HCT116 (cell line): ENCODE measurements at regions not wholly inside any gene's neighbourhood (a gene's known extent, or its start where the extent isn't known, plus 50 kb on each side); places are given as distances from the start of the nearest gene placed in this dataset.

Source experiments
- ATAC-seq: fragments of 200-7000 bp; cut with Tn5 transposase; 2 replicates; pipeline ENCODE4 v1.9.1; 2020; ENCODE audit warnings: mild to moderate bottlenecking, moderate library complexity
- BruUV-seq: library from RNA; stranded (reverse); fragments of 400-500 nt; replicated peaks from 2 replicates; lab custom pipeline; 2021; lab: Mats Ljungman, UMichigan
- CTCF ChIA-PET: fragments of 300-600 bp; sonication (Branson Sonifier 250); formaldehyde crosslinking; loops from one replicate; lab custom pipeline; 2021; ENCODE audit warnings: antibody characterized with exemption; lab: Charles Lee
- POLR2A ChIA-PET: fragments of 300-600, 350-600 bp; sonication (Branson Sonifier 250); formaldehyde crosslinking; loops from one replicate; lab custom pipeline; 2021; ENCODE audit warnings: antibody characterized with exemption; lab: Charles Lee
- RAD21 ChIA-PET, 2 experiments: fragments of 300-600 bp; sonication (Branson Sonifier 250); formaldehyde crosslinking; loops; one replicate each; lab custom pipeline; 2023; ENCODE audit warnings: low total read pairs in 2 of 2; ENCODE audit not compliant: uncharacterized antibody in 2 of 2, unreplicated experiment in 2 of 2, low non-redundant PET in 1 of 2; lab: Charles Lee
- DNase-seq: peaks from one replicate; pipeline ENCODE4 v3.0.0-alpha.2; 2010; ENCODE audit warnings: low read depth, low spot score
- H2AFZ ChIP-seq: fragments of 200-600 bp; shearing (Covaris generic), sonication (generic); 2 replicates; pipeline ENCODE4 v1.6.1; 2017; ENCODE audit warnings: low read depth, mixed run types, mixed read lengths, antibody characterized with exemption, low read length; ENCODE audit not compliant: poor library complexity, severe bottlenecking
- H3K27ac ChIP-seq: 2 replicates; pipeline ENCODE4 v1.5.1; 2012; ENCODE audit warnings: low read depth, low read length
- H3K27me3 ChIP-seq: fragments of 200-600 bp; sonication (generic); 2 replicates; pipeline ENCODE4 v1.6.1; 2016; ENCODE audit warnings: mixed run types, low read length, mixed read lengths; ENCODE audit not compliant: insufficient read depth
- H3K36me3 ChIP-seq, 2 experiments: fragments of 200-500 bp in 1 of 2; fragments of 200-600 bp in 1 of 2; sonication (Bioruptor generic) in 1 of 2; sonication (generic) in 1 of 2; 2 replicates each; pipeline versions ENCODE4 v1.5.1 to v1.6.1; 2014 to 2016; ENCODE audit warnings: low read length in 2 of 2, inconsistent platforms in 1 of 2, mixed read lengths in 1 of 2, mixed run types in 1 of 2; ENCODE audit not compliant: insufficient read depth in 2 of 2, control insufficient read depth in 1 of 2
- H3K4me1 ChIP-seq, 2 experiments: fragments of 200-600 bp in 1 of 2; sonication (generic) in 1 of 2; 2 replicates each; pipeline versions ENCODE4 v1.5.1 to v1.6.1; 2012 to 2017; ENCODE audit warnings: low read length in 2 of 2, inconsistent platforms in 1 of 2, mild to moderate bottlenecking in 1 of 2, mixed read lengths in 1 of 2, mixed run types in 1 of 2, moderate library complexity in 1 of 2; ENCODE audit not compliant: insufficient read depth in 2 of 2, control insufficient read depth in 1 of 2
- H3K4me2 ChIP-seq: fragments of 200-600 bp; sonication (generic); 2 replicates; pipeline ENCODE4 v1.6.1; 2017; ENCODE audit warnings: mixed run types, low read length, mixed read lengths
- H3K4me3 ChIP-seq, 2 experiments: fragments of 200-600 bp in 1 of 2; sonication (generic) in 1 of 2; replicated peaks in 1 of 2; 2 replicates each; pipeline ENCODE4 v1.5.1; 2011 to 2016; ENCODE audit warnings: low read length in 2 of 2, control low read depth in 1 of 2, low read depth in 1 of 2, mild to moderate bottlenecking in 1 of 2, mixed read lengths in 1 of 2, mixed run types in 1 of 2
- H3K79me2 ChIP-seq: fragments of 200-600 bp; sonication (generic); 2 replicates; pipeline ENCODE4 v1.6.1; 2017; ENCODE audit warnings: mild to moderate bottlenecking, mixed run types, low read length, moderate library complexity, mixed read lengths; ENCODE audit not compliant: insufficient read depth
- H3K9ac ChIP-seq: fragments of 200-600 bp; sonication (generic); 2 replicates; pipeline ENCODE4 v1.6.1; 2016; ENCODE audit warnings: low read length, mixed read lengths
- H3K9me2 ChIP-seq: fragments of 200-600 bp; sonication (generic), shearing (Covaris generic); 2 replicates; pipeline ENCODE4 v1.6.1; 2017; ENCODE audit warnings: mixed run types, mild to moderate bottlenecking, moderate library complexity; ENCODE audit not compliant: insufficient read depth
- H3K9me3 ChIP-seq, 2 experiments: fragments of 200-500 bp in 1 of 2; fragments of 200-600 bp in 1 of 2; sonication (Bioruptor generic) in 1 of 2; sonication (generic) in 1 of 2; 2 replicates each; pipeline ENCODE4 v1.6.1; 2014 to 2017; ENCODE audit warnings: low read length in 2 of 2, mixed read lengths in 2 of 2, inconsistent platforms in 1 of 2, low read depth in 1 of 2, mild to moderate bottlenecking in 1 of 2, mixed run types in 1 of 2, moderate library complexity in 1 of 2; ENCODE audit not compliant: control insufficient read depth in 1 of 2, insufficient read depth in 1 of 2
- H4K20me1 ChIP-seq: fragments of 200-600 bp; sonication (generic), shearing (Covaris generic); 2 replicates; pipeline ENCODE4 v1.6.1; 2017; ENCODE audit warnings: mixed run types, mild to moderate bottlenecking, moderate library complexity; ENCODE audit not compliant: insufficient read depth
- EGR1 ChIP-seq: IDR thresholded peaks from 2 replicates; pipeline ENCODE4 v1.6.1; 2012; ENCODE audit warnings: low read depth
- ELF1 ChIP-seq: IDR thresholded peaks from 2 replicates; pipeline ENCODE4 v1.6.1; 2012; ENCODE audit warnings: low read depth, borderline replicate concordance
- POLR2AphosphoS5 ChIP-seq: IDR thresholded peaks from 2 replicates; pipeline ENCODE4 v1.6.1; 2011; ENCODE audit warnings: mild to moderate bottlenecking, low read depth, low read length, moderate library complexity
- RAD21 ChIP-seq: IDR thresholded peaks from 2 replicates; pipeline ENCODE4 v1.6.1; 2012; ENCODE audit warnings: low read depth, mild to moderate bottlenecking
- SIN3A ChIP-seq: IDR thresholded peaks from 2 replicates; pipeline ENCODE4 v1.6.1; 2012; ENCODE audit warnings: low read depth
- SP1 ChIP-seq: IDR thresholded peaks from 2 replicates; pipeline ENCODE4 v1.6.1; 2012; ENCODE audit warnings: low read depth
- SRF ChIP-seq: IDR thresholded peaks from 2 replicates; pipeline ENCODE4 v1.6.1; 2012; ENCODE audit warnings: low read depth
- ZNF274 ChIP-seq: fragments of 200-500 bp; sonication (Bioruptor generic); IDR thresholded peaks from 2 replicates; pipeline ENCODE4 v1.6.1; 2014; ENCODE audit warnings: mild to moderate bottlenecking, low read depth, low read length, inconsistent platforms
- intact Hi-C: fragments of 100-400 bp; cut with micrococcal nuclease; formaldehyde crosslinking; loops from 2 replicates; pipeline ENCODE4 v1.10.0; 2022
- TF ChIP-seq, protein P1 (sequence below): IDR thresholded peaks from 2 replicates; pipeline ENCODE4 v1.6.1; 2012; ENCODE audit warnings: low read depth
- TF ChIP-seq, protein P2 (sequence below): IDR thresholded peaks from 2 replicates; pipeline ENCODE4 v1.6.1; 2011; ENCODE audit warnings: mild to moderate bottlenecking, low read length, moderate library complexity; ENCODE audit not compliant: insufficient replicate concordance; ENCODE audit errors: extremely low read depth

DNA sequence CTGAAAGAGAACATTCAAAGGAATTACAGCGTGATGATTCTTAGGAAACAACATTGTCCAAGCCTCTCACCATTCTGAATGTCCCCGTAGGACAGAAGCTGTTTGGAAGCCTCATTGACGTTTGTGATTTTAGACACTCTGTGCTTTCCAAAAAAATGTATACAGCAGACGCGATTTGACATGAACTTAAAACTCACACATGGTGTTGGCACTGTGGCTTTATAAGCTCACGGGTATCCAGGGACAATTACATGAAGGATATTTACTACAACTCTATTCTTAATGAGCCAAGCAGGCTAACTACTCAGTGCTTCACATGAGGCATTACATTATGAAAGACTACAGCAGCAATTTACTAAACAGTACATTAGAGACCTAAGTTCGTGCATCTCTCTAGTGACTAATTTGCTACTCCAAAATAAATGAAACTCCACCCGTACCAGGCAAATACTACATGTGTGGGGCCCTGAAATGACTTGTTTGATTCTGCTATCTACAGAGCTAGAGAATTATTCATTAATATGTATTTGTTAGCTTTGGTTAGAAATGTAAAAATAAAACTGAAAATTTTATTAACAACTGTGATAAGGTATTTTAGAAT, 620.7 kb downstream of the SPRY1 start:
- Histone ChIP-seq H3K27ac (no peak overlapping the region), H3K27me3 (no peaks in the 10 kb centered on the region), H2AFZ (no peak overlapping the region), H3K9me2 (no peaks in the 10 kb centered on the region), H3K4me3 (no peak overlapping the region), H3K36me3 (no peaks in the 10 kb centered on the region), H4K20me1 (no peaks in the 10 kb centered on the region), H3K9me3 (no peaks in the 10 kb centered on the region), H3K79me2 (no peaks in the 10 kb centered on the region), H3K9ac (no peak overlapping the region), H3K4me2 (no peak overlapping the region)
- ChIA-PET CTCF (no interaction called here), RAD21 (no interaction called here), POLR2A (no interaction called here)
- no peak for DNase-seq
- intact Hi-C loops = no loop called here
- ATAC-seq = no peak
- BruUV-seq = no TSS peak
- TF ChIP-seq EGR1 = no peak
- TF ChIP-seq, all 23 proteins: peak for 0
- no peaks in the 10 kb centered on the region for H3K4me1 ChIP-seq

DNA sequence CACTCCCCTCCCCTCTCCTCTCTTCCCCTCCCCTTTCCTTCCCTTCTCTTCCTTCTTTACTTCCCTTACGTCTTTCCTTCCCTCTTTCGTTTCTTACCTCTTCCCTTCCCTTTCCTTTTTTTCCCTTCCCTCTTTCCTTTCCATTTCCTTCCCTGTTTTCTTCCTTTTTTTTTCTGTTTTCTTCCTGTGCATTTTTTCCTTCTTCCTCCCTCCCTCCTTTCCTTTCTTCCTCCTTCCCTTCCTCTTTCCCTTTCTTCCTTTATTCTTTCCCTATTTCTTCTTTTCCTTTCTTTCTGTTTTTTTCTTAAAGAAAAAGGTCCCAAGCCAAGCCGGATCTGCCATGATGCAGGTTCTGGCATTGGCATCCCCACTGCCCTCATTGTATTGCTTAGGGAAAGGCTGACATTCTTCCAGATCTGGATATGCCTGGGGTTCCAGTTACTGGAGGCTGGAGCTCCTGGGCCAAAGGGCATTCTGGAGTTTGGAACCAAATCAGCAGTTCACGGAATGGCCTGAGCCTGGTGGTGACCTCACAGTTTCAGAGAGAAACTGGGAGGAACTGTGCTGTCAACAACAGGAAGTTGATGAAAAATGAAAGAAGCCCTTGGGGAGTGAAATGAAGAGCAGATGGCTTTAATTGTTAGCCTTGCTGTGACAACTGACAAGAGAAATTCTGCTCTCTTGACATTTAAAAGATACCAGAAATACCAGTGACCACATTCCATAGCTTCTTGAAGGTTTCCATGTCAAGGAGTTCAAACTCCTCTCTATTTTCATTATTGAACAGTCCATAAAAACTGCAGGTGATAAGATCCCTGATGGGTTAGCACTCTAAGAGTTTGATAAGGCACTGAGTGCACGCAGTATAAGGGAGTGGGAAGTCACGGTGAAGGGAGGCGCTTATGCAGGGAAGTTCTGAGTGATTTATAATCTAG, 622.1 kb downstream of the SPRY1 start:
- TF ChIP-seq ELF1 = no peak
- TF ChIP-seq, protein P1, sequence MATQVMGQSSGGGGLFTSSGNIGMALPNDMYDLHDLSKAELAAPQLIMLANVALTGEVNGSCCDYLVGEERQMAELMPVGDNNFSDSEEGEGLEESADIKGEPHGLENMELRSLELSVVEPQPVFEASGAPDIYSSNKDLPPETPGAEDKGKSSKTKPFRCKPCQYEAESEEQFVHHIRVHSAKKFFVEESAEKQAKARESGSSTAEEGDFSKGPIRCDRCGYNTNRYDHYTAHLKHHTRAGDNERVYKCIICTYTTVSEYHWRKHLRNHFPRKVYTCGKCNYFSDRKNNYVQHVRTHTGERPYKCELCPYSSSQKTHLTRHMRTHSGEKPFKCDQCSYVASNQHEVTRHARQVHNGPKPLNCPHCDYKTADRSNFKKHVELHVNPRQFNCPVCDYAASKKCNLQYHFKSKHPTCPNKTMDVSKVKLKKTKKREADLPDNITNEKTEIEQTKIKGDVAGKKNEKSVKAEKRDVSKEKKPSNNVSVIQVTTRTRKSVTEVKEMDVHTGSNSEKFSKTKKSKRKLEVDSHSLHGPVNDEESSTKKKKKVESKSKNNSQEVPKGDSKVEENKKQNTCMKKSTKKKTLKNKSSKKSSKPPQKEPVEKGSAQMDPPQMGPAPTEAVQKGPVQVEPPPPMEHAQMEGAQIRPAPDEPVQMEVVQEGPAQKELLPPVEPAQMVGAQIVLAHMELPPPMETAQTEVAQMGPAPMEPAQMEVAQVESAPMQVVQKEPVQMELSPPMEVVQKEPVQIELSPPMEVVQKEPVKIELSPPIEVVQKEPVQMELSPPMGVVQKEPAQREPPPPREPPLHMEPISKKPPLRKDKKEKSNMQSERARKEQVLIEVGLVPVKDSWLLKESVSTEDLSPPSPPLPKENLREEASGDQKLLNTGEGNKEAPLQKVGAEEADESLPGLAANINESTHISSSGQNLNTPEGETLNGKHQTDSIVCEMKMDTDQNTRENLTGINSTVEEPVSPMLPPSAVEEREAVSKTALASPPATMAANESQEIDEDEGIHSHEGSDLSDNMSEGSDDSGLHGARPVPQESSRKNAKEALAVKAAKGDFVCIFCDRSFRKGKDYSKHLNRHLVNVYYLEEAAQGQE = no peak
- no peak for TF ChIP-seq POLR2AphosphoS5
- no peak for TF ChIP-seq ZNF274
- TF ChIP-seq SRF = no peak
- TF ChIP-seq RAD21 = no peak
- no peak for TF ChIP-seq SIN3A
- no peak for TF ChIP-seq SP1
- TF ChIP-seq, protein P2, sequence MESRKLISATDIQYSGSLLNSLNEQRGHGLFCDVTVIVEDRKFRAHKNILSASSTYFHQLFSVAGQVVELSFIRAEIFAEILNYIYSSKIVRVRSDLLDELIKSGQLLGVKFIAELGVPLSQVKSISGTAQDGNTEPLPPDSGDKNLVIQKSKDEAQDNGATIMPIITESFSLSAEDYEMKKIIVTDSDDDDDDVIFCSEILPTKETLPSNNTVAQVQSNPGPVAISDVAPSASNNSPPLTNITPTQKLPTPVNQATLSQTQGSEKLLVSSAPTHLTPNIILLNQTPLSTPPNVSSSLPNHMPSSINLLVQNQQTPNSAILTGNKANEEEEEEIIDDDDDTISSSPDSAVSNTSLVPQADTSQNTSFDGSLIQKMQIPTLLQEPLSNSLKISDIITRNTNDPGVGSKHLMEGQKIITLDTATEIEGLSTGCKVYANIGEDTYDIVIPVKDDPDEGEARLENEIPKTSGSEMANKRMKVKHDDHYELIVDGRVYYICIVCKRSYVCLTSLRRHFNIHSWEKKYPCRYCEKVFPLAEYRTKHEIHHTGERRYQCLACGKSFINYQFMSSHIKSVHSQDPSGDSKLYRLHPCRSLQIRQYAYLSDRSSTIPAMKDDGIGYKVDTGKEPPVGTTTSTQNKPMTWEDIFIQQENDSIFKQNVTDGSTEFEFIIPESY = no peak
- Histone ChIP-seq H3K4me2 (no peak overlapping the region), H3K9me3 (no peaks in the 10 kb centered on the region), H3K27me3 (no peaks in the 10 kb centered on the region), H3K4me1 (no peaks in the 10 kb centered on the region), H3K9me2 (no peaks in the 10 kb centered on the region), H3K9ac (no peak overlapping the region), H3K79me2 (no peaks in the 10 kb centered on the region), H4K20me1 (no peaks in the 10 kb centered on the region), H2AFZ (no peak overlapping the region), H3K4me3 (no peak overlapping the region), H3K36me3 (no peaks in the 10 kb centered on the region), H3K27ac (no peak overlapping the region)
- BruUV-seq = no TSS peak
- ATAC-seq (no peak), DNase-seq (no peak)
- ChIA-PET CTCF (no interaction called here), RAD21 (no interaction called here), POLR2A (no interaction called here)
- intact Hi-C loops = no loop called here
